ENCODE measurements at regions not wholly inside any gene's neighbourhood (a gene's known extent, or its start where the extent isn't known, plus 50 kb on each side); places are given as distances from the start of the nearest gene placed in this dataset.

- no peak for DNase-seq (ENCODE audit: low read depth)
- TF ChIP-seq, protein P1, sequence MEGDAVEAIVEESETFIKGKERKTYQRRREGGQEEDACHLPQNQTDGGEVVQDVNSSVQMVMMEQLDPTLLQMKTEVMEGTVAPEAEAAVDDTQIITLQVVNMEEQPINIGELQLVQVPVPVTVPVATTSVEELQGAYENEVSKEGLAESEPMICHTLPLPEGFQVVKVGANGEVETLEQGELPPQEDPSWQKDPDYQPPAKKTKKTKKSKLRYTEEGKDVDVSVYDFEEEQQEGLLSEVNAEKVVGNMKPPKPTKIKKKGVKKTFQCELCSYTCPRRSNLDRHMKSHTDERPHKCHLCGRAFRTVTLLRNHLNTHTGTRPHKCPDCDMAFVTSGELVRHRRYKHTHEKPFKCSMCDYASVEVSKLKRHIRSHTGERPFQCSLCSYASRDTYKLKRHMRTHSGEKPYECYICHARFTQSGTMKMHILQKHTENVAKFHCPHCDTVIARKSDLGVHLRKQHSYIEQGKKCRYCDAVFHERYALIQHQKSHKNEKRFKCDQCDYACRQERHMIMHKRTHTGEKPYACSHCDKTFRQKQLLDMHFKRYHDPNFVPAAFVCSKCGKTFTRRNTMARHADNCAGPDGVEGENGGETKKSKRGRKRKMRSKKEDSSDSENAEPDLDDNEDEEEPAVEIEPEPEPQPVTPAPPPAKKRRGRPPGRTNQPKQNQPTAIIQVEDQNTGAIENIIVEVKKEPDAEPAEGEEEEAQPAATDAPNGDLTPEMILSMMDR (IDR thresholded peaks at IDR 0.05; ENCODE audit: insufficient read depth, low read depth, low read length, missing control alignments) = no peak
These were observed 410.4 kb downstream of the SHQ1 start for GRCh38 chr3:72437661-72438406.

DNA sequence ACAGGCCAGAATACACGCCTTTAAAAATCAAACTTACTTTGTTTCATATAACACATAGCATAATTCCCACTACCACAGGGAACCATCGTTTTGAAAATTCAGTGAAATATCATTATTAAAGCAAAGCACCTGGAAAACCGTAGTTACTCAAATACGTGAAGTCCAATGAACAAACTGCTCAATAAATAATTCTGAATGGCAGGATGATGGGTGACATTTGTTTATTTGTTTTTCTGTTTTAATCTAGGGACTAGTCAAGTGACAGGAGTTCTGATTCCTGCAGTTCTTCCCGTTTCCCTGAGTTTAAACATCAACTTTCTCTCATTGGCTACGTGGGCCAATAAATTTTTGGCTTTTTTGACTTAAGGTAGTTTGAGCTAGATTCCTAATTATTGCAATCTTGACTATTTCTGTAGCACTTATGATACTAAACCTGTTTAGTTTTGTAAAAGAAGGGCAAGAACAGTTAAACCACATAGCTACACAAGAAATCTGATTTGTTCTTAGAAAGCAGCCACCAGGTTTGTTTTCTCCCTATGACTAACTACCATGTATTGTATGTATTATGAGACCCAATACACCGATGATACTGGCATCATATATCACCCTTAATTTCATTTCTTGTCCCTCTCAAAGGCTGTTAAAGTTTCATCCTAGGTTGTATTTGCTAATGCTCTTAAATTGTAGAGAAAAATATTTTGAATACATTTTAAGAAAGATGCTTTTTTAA is 411.2 kb downstream of the SHQ1 start:
- TF ChIP-seq, protein P1 (IDR thresholded peaks at IDR 0.05; ENCODE audit: insufficient read depth, low read depth, low read length, missing control alignments) = no peak
- no peak overlapping the region for H3K4me3 ChIP-seq (ENCODE audit: low read depth, low read length)
- DNase-seq (ENCODE audit: low read depth) = no peak

More at GRCh38 chr3:72437661-72438406, 410.4 kb downstream of the SHQ1 start:
- H3K4me3 ChIP-seq (ENCODE audit: low read depth, low read length) = no peak overlapping the region

DNA sequence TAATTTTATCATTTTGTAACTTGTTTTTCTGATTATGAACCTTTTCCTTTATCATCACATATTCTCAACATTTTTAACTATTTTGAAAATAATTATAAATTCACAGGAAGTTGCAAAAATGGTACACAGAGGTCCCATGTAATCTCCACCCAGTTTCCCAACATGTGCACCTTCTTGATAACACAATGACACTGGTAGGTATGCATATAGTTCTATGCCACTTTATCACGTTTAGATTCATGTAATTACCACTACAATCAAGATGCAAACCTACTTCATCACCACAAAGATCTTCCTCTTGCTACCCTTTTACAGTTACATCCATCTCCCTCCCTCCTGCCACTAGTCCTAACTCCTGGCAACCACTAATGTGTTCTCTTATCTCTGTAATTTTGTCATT is 413.9 kb downstream of the SHQ1 start:
- TF ChIP-seq, protein P1 (IDR thresholded peaks at IDR 0.05; ENCODE audit: insufficient read depth, low read depth, low read length, missing control alignments) = no peak
- DNase-seq (ENCODE audit: low read depth) = no peak
- no peak overlapping the region for H3K4me3 ChIP-seq (ENCODE audit: low read depth, low read length)

- no peak for DNase-seq (ENCODE audit: low read depth)
- TF ChIP-seq, protein P1 (IDR thresholded peaks at IDR 0.05; ENCODE audit: insufficient read depth, low read depth, low read length, missing control alignments) = no peak
- H3K4me3 ChIP-seq (ENCODE audit: low read depth, low read length) = no peak overlapping the region
These were observed 416.0 kb downstream of the SHQ1 start for GRCh38 chr3:72432246-72432645.

- no peak overlapping the region for H3K4me3 ChIP-seq (ENCODE audit: low read depth, low read length)
- no peak for DNase-seq (ENCODE audit: low read depth)
- TF ChIP-seq, protein P1 (IDR thresholded peaks at IDR 0.05; ENCODE audit: insufficient read depth, low read depth, low read length, missing control alignments) = no peak
These were observed 418.5 kb downstream of the SHQ1 start for GRCh38 chr3:72429589-72430353.

DNA sequence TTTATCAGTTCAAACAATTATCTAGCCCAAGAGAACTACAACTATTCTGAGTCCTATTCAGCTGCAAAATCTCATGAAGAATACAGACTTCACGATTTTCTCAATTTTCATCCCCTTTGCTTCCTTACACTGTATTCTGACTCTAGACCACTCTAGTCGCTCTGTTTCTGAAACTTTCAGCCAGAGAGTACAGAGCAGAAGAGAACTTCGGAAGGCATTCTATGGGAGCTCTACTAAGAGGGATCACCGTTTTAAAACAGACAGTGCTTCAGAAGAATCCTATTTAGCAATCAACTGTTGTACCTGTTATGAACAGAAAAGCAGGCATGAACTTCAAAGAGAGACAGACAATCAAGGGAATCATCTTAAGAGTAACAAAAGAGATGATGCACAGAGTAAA is 419.4 kb downstream of the SHQ1 start:
- TF ChIP-seq, protein P1 (IDR thresholded peaks at IDR 0.05; ENCODE audit: insufficient read depth, low read depth, low read length, missing control alignments) = no peak
- no peak overlapping the region for H3K4me3 ChIP-seq (ENCODE audit: low read depth, low read length)
- DNase-seq (ENCODE audit: low read depth) = no peak

Measured in GM12865 (cell line).